ENCODE measurements at regions not wholly inside any gene's neighbourhood (a gene's known extent, or its start where the extent isn't known, plus 50 kb on each side); places are given as distances from the start of the nearest gene placed in this dataset.

GRCh38 chr3:117170094-117170493 is 460.5 kb downstream of the TUSC7 start:
- no peaks in the 10 kb centered on the region for H3K4me1 ChIP-seq
- TF ChIP-seq POLR2A (IDR thresholded peaks at IDR 0.05) (no peak), CTCF (IDR thresholded peaks at IDR 0.05) (no peak)
- H3K36me3 ChIP-seq: no peaks in the 10 kb centered on the region
- ATAC-seq: no peak
- no peaks in the 10 kb centered on the region for H3K27me3 ChIP-seq
- no peaks in the 10 kb centered on the region for H3K9me3 ChIP-seq
- DNase-seq: no peak
- no peak overlapping the region for H3K4me3 ChIP-seq
- intact Hi-C loops (cut with DNase I): no loop called here
- H3K27ac ChIP-seq: no peak overlapping the region

GRCh38 chr3:117171124-117171523 is 461.5 kb downstream of the TUSC7 start:
- H3K9me3 ChIP-seq: no peaks in the 10 kb centered on the region
- ATAC-seq (no peak), DNase-seq (no peak)
- intact Hi-C loops (cut with DNase I): no loop called here
- H3K27me3 ChIP-seq: no peaks in the 10 kb centered on the region
- no peak for TF ChIP-seq POLR2A (IDR thresholded peaks at IDR 0.05)
- H3K4me1 ChIP-seq: no peaks in the 10 kb centered on the region
- H3K27ac ChIP-seq: no peak overlapping the region
- no peak overlapping the region for H3K4me3 ChIP-seq
- H3K36me3 ChIP-seq: no peaks in the 10 kb centered on the region

GRCh38 chr3:117172426-117172825 is 462.8 kb downstream of the TUSC7 start:
- no peaks in the 10 kb centered on the region for H3K4me1 ChIP-seq
- H3K27ac ChIP-seq: no peak overlapping the region
- H3K27me3 ChIP-seq: no peaks in the 10 kb centered on the region
- no peak for TF ChIP-seq CTCF (IDR thresholded peaks at IDR 0.05)
- TF ChIP-seq POLR2A (IDR thresholded peaks at IDR 0.05): no peak
- no peak overlapping the region for H3K4me3 ChIP-seq
- intact Hi-C loops (cut with DNase I): no loop called here
- 57% methylated on average over 1 of the region's 1 CpG for WGBS (ENCODE audit: insufficient coverage, low coverage, low lambda C conversion rate, missing lambda C conversion rate)
- no peak for DNase-seq
- H3K9me3 ChIP-seq: no peaks in the 10 kb centered on the region
- no peak for ATAC-seq
- H3K36me3 ChIP-seq: no peaks in the 10 kb centered on the region

GRCh38 chr3:117181222-117181621 is 471.6 kb downstream of the TUSC7 start:
- DNase-seq: no peak
- Histone ChIP-seq H3K4me1 (no peaks in the 10 kb centered on the region), H3K4me3 (no peak overlapping the region), H3K9me3 (no peaks in the 10 kb centered on the region), H3K27me3 (no peaks in the 10 kb centered on the region), H3K27ac (no peak overlapping the region), H3K36me3 (no peaks in the 10 kb centered on the region)
- 26% methylated on average over 1 of the region's 1 CpG for WGBS (ENCODE audit: insufficient coverage, low coverage, low lambda C conversion rate, missing lambda C conversion rate)
- TF ChIP-seq CTCF (IDR thresholded peaks at IDR 0.05) (no peak), POLR2A (IDR thresholded peaks at IDR 0.05) (no peak)
- intact Hi-C loops (cut with DNase I): no loop called here
- ATAC-seq: no peak

- Histone ChIP-seq H3K27me3 (no peaks in the 10 kb centered on the region), H3K4me3 (no peak overlapping the region), H3K9me3 (no peaks in the 10 kb centered on the region), H3K36me3 (no peaks in the 10 kb centered on the region), H3K4me1 (no peaks in the 10 kb centered on the region), H3K27ac (no peak overlapping the region)
- intact Hi-C loops (cut with DNase I): no loop called here
- TF ChIP-seq POLR2A (IDR thresholded peaks at IDR 0.05): no peak
- TF ChIP-seq CTCF (IDR thresholded peaks at IDR 0.05): no peak
- 71% methylated on average over 4 of the region's 4 CpGs for WGBS (ENCODE audit: insufficient coverage, low coverage, low lambda C conversion rate, missing lambda C conversion rate)
- ATAC-seq (no peak), DNase-seq (no peak)
Measured at GRCh38 chr3:117184574-117184973, 475.0 kb downstream of the TUSC7 start.

Measured in right lobe of liver (tissue), 6 donors.